Parathyroid adenoma (tissue), 2 donors: ENCODE measurements at regions not wholly inside any gene's neighbourhood (a gene's known extent, or its start where the extent isn't known, plus 50 kb on each side); places are given as distances from the start of the nearest gene placed in this dataset.

Source experiments
- H2AFZ ChIP-seq: fragments of 300-600 bp; sonication (generic); one replicate; pipeline ENCODE4 v1.7.0; 2017; ENCODE audit warnings: antibody characterized with exemption, mild to moderate bottlenecking
- H3K27ac ChIP-seq: fragments of 300-600 bp; sonication (generic); one replicate; pipeline ENCODE4 v1.7.0; 2017
- H3K27me3 ChIP-seq: fragments of 300-600 bp; sonication (generic); one replicate; pipeline ENCODE4 v1.7.0; 2017; ENCODE audit warnings: low read length; ENCODE audit not compliant: control insufficient read depth, insufficient read depth
- H3K36me3 ChIP-seq: fragments of 300-600 bp; sonication (generic); one replicate; pipeline ENCODE4 v1.7.0; 2017; ENCODE audit warnings: low read length; ENCODE audit not compliant: control insufficient read depth, insufficient read depth
- H3K4me1 ChIP-seq: fragments of 300-600 bp; sonication (generic); one replicate; pipeline ENCODE4 v1.7.0; 2017; ENCODE audit warnings: control low read depth
- H3K4me2 ChIP-seq: fragments of 300-600 bp; sonication (generic); one replicate; pipeline ENCODE4 v1.7.0; 2017; ENCODE audit warnings: low read length
- H3K4me3 ChIP-seq: fragments of 300-600 bp; sonication (generic); one replicate; pipeline ENCODE4 v1.7.0; 2017; ENCODE audit warnings: low read depth, low read length
- H3K79me2 ChIP-seq: fragments of 300-600 bp; sonication (generic); one replicate; pipeline ENCODE4 v1.7.0; 2017; ENCODE audit warnings: control low read depth
- H3K9ac ChIP-seq: fragments of 300-600 bp; sonication (generic); one replicate; pipeline ENCODE4 v1.7.0; 2017; ENCODE audit warnings: mild to moderate bottlenecking
- H3K9me3 ChIP-seq: fragments of 300-600 bp; sonication (generic); one replicate; pipeline ENCODE4 v1.7.0; 2017; ENCODE audit warnings: low read length; ENCODE audit not compliant: control insufficient read depth
- TF ChIP-seq, protein P1 (sequence below): fragments of 300-600 bp; sonication (generic); IDR thresholded peaks from one replicate; pipeline ENCODE4 v1.7.0; 2017; ENCODE audit warnings: antibody characterized with exemption, mild to moderate bottlenecking
- donor health status: primary hyperparathyroidism.

DNA sequence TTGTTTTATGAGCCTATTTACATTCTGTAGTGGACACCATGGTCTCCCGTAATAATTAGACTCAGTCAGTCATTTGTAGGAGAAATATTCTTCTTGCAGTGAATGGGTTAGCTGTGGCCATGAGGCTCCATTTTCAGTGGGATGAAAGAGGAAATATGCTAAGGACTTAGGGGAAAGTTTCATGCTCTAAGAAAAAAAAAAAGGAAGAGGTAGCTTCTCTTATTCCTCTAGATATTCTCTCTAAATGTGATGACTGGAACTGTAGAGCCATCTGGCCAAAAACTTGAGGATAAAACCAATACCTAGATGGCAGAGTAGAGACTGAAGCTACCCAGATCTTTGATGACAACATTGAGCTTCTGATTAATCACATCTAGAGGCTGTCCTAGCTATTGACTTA, 75.8 kb upstream of the SESN3 start:
- H3K9ac ChIP-seq: no peak overlapping the region
- no peaks in the 10 kb centered on the region for H3K36me3 ChIP-seq
- TF ChIP-seq, protein P1, sequence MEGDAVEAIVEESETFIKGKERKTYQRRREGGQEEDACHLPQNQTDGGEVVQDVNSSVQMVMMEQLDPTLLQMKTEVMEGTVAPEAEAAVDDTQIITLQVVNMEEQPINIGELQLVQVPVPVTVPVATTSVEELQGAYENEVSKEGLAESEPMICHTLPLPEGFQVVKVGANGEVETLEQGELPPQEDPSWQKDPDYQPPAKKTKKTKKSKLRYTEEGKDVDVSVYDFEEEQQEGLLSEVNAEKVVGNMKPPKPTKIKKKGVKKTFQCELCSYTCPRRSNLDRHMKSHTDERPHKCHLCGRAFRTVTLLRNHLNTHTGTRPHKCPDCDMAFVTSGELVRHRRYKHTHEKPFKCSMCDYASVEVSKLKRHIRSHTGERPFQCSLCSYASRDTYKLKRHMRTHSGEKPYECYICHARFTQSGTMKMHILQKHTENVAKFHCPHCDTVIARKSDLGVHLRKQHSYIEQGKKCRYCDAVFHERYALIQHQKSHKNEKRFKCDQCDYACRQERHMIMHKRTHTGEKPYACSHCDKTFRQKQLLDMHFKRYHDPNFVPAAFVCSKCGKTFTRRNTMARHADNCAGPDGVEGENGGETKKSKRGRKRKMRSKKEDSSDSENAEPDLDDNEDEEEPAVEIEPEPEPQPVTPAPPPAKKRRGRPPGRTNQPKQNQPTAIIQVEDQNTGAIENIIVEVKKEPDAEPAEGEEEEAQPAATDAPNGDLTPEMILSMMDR: no peak
- H3K4me1 ChIP-seq: no peaks in the 10 kb centered on the region
- no peak overlapping the region for H3K4me2 ChIP-seq
- H3K27ac ChIP-seq: no peak overlapping the region
- no peaks in the 10 kb centered on the region for H3K9me3 ChIP-seq
- no peak overlapping the region for H3K4me3 ChIP-seq
- no peaks in the 10 kb centered on the region for H3K27me3 ChIP-seq
- no peak overlapping the region for H2AFZ ChIP-seq
- H3K79me2 ChIP-seq: no peaks in the 10 kb centered on the region

DNA sequence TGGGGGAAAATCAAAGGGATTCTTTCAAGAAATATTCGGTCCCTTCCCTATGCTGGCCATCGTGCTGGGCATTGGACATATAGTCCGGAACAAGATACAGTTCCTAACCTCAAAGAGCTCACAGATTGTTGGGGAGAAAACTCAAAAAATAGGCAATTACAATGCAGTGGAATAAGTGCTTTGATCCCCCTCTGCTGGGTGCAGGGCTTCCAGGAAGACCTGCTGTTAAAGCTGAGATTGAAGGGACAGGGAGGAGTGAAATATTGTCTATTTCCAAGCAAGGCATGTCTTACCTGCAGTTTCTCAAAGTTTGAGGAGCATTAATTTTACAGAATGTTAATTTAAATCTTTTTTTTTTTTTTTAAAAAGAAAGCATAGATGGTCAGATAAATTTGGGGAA, 75.1 kb upstream of the SESN3 start:
- no peaks in the 10 kb centered on the region for H3K36me3 ChIP-seq
- H3K4me1 ChIP-seq: no peaks in the 10 kb centered on the region
- no peak overlapping the region for H3K9ac ChIP-seq
- H3K4me3 ChIP-seq: no peak overlapping the region
- TF ChIP-seq, protein P1: no peak
- no peaks in the 10 kb centered on the region for H3K9me3 ChIP-seq
- H3K27ac ChIP-seq: no peak overlapping the region
- no peaks in the 10 kb centered on the region for H3K27me3 ChIP-seq
- H3K79me2 ChIP-seq: no peaks in the 10 kb centered on the region
- no peak overlapping the region for H3K4me2 ChIP-seq
- H2AFZ ChIP-seq: no peak overlapping the region

DNA sequence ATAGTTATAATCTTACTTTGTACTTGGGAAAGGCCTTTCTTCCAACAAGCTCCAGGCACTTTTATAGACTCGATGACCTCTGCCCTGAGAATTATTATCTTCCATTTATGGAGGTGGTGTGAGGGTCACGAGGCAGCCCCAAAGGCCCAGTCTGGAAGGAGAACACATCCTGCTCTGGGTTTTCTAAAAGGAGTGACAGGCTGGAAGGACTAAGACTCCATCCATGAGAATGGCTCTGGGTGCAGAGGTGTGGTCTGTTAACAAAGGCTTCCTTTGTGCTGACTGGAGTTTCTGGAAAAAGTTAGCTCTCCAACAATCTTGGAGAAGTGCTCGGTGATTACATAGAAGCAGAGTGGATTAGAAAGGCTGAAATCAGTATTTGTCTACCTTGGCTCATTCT, 74.7 kb upstream of the SESN3 start:
- H3K9me3 ChIP-seq: no peaks in the 10 kb centered on the region

DNA sequence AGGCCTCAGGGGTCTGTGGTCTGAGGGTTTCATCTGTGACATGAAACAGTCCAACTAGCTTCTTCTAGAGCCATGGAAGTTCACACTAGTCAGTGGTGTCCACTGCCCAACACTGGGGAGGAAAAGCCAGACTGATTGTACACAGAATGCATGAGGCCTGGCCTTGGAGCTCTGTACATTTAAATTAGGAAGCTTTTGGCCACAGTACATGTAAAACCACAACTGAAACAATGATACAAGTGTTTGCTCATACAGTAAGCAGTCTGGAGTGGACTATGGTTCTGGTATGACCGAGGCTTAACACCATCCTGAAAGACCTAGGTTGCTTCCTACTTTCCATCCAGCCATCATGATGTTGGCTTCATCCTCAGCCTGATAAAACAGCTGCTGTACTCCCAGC, 73.8 kb upstream of the SESN3 start:
- H3K79me2 ChIP-seq: no peaks in the 10 kb centered on the region
- H3K27ac ChIP-seq: no peak overlapping the region
- H3K9me3 ChIP-seq: no peaks in the 10 kb centered on the region
- H3K4me1 ChIP-seq: peaks cover 2% of the 10 kb centered on the region
- no peak overlapping the region for H3K4me2 ChIP-seq
- TF ChIP-seq, protein P1: no peak
- H3K36me3 ChIP-seq: no peaks in the 10 kb centered on the region
- H3K27me3 ChIP-seq: no peaks in the 10 kb centered on the region
- H3K4me3 ChIP-seq: no peak overlapping the region
- H2AFZ ChIP-seq: no peak overlapping the region
- no peak overlapping the region for H3K9ac ChIP-seq

More for the DNA sequence above, 74.7 kb upstream of the SESN3 start:
- no peak overlapping the region for H3K9ac ChIP-seq
- no peak overlapping the region for H3K27ac ChIP-seq
- no peaks in the 10 kb centered on the region for H3K27me3 ChIP-seq
- H3K36me3 ChIP-seq: no peaks in the 10 kb centered on the region
- no peak overlapping the region for H2AFZ ChIP-seq
- TF ChIP-seq, protein P1: no peak
- no peak overlapping the region for H3K4me2 ChIP-seq
- H3K79me2 ChIP-seq: no peaks in the 10 kb centered on the region
- H3K4me1 ChIP-seq: no peaks in the 10 kb centered on the region
- no peak overlapping the region for H3K4me3 ChIP-seq

DNA sequence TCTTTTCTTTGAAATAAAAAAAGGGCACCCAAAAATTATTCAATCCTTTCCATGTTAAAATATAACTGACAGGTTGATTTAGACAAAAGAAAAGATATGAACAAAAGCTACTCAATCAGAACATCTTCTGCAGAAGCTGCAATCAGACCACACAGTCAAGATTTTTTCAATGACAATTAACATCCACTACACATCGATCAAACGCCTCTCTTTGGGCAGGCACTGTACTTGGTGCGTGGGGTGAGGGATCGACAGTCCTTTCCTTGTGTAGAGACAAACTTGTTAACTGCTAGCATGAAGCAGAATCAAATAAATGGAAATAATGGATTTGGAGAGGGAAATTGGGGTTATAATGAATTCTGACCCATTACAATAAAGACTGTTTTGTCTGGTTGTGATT, 71.2 kb upstream of the SESN3 start:
- Histone ChIP-seq H2AFZ (no peak overlapping the region), H3K4me3 (no peak overlapping the region), H3K9me3 (no peaks in the 10 kb centered on the region), H3K9ac (no peak overlapping the region), H3K27me3 (no peaks in the 10 kb centered on the region), H3K4me1 (peaks cover 18% of the 10 kb centered on the region), H3K36me3 (no peaks in the 10 kb centered on the region), H3K79me2 (no peaks in the 10 kb centered on the region), H3K27ac (no peak overlapping the region), H3K4me2 (no peak overlapping the region)
- TF ChIP-seq, protein P1: no peak
